ENCODE measurements at regions not wholly inside any gene's neighbourhood (a gene's known extent, or its start where the extent isn't known, plus 50 kb on each side); places are given as distances from the start of the nearest gene placed in this dataset.

GRCh38 chr10:2592360-2593160 is 474.8 kb upstream of the PFKP start:
- no peak for DNase-seq (ENCODE audit: low spot score)
- no peaks in the 10 kb centered on the region for H3K36me3 ChIP-seq (ENCODE audit: control insufficient read depth in 4 of 4, insufficient read depth in 3 of 4, low read depth in 1 of 4, low read length in 3 of 4)
- no peak overlapping the region for H3K9ac ChIP-seq (ENCODE audit: low read depth in 1 of 2, low read length in 2 of 2)
- H3K4me3 ChIP-seq (ENCODE audit: low read depth in 1 of 3, low read length in 3 of 3): no peak overlapping the region
- no peaks in the 10 kb centered on the region for H3K27me3 ChIP-seq (ENCODE audit: control insufficient read depth in 4 of 4, insufficient read depth in 4 of 4, low read length in 3 of 4)
- no peak overlapping the region for H3K27ac ChIP-seq (ENCODE audit: low read depth in 1 of 2, low read length in 2 of 2)
- H3K4me1 ChIP-seq (ENCODE audit: control insufficient read depth in 4 of 4, insufficient read depth in 4 of 4, low read length in 3 of 4): no peaks in the 10 kb centered on the region
- no peak for TF ChIP-seq RXRA (IDR thresholded peaks at IDR 0.05)
- TF ChIP-seq JUND (IDR thresholded peaks at IDR 0.05): no peak
- TF ChIP-seq YY1 (IDR thresholded peaks at IDR 0.05): no peak
- no peak for TF ChIP-seq MAX (IDR thresholded peaks at IDR 0.05)
- TF ChIP-seq ZBTB33 (IDR thresholded peaks at IDR 0.05): no peak
- no peak for TF ChIP-seq ATF3 (IDR thresholded peaks at IDR 0.05)
- TF ChIP-seq SP1 (IDR thresholded peaks at IDR 0.05): no peak
- TF ChIP-seq HNF4G (IDR thresholded peaks at IDR 0.05): no peak
- TF ChIP-seq HNF4A (conservative IDR thresholded peaks at IDR 0.05): no peak
- no peak for TF ChIP-seq FOXA2 (IDR thresholded peaks at IDR 0.05)
- TF ChIP-seq EGR1 (IDR thresholded peaks at IDR 0.05; ENCODE audit: low read depth in 2 of 2): no peak
- no peaks in the 10 kb centered on the region for H3K9me3 ChIP-seq (ENCODE audit: control insufficient read depth in 4 of 4, low read length in 3 of 4)
- WGBS: 52% methylated on average over 4 of the region's 4 CpGs

- Histone ChIP-seq H3K9ac (ENCODE audit: low read depth in 1 of 2, low read length in 2 of 2) (no peak overlapping the region), H3K36me3 (ENCODE audit: control insufficient read depth in 4 of 4, insufficient read depth in 3 of 4, low read depth in 1 of 4, low read length in 3 of 4) (no peaks in the 10 kb centered on the region), H3K27ac (ENCODE audit: low read depth in 1 of 2, low read length in 2 of 2) (no peak overlapping the region), H3K27me3 (ENCODE audit: control insufficient read depth in 4 of 4, insufficient read depth in 4 of 4, low read length in 3 of 4) (no peaks in the 10 kb centered on the region), H3K9me3 (ENCODE audit: control insufficient read depth in 4 of 4, low read length in 3 of 4) (no peaks in the 10 kb centered on the region), H3K4me3 (ENCODE audit: low read depth in 1 of 3, low read length in 3 of 3) (no peak overlapping the region), H3K4me1 (ENCODE audit: control insufficient read depth in 4 of 4, insufficient read depth in 4 of 4, low read length in 3 of 4) (no peaks in the 10 kb centered on the region)
- DNase-seq (ENCODE audit: low spot score): no peak
- 72% methylated on average over 5 of the region's 5 CpGs for WGBS
- no peak for TF ChIP-seq FOXA1 (IDR thresholded peaks at IDR 0.05)
- no peak for TF ChIP-seq EGR1 (IDR thresholded peaks at IDR 0.05; ENCODE audit: low read depth in 2 of 2)
- TF ChIP-seq GABPA (IDR thresholded peaks at IDR 0.05 in 1 of 2, conservative IDR thresholded peaks at IDR 0.05 in 1 of 2): no peak
- TF ChIP-seq RXRA (IDR thresholded peaks at IDR 0.05): no peak
- TF ChIP-seq YY1 (IDR thresholded peaks at IDR 0.05): no peak
- TF ChIP-seq MAX (IDR thresholded peaks at IDR 0.05): no peak
These were observed 478.2 kb upstream of the PFKP start for GRCh38 chr10:2589196-2589595.

GRCh38 chr10:2584385-2584784 is 483.0 kb upstream of the PFKP start:
- Histone ChIP-seq H3K9me3 (ENCODE audit: control insufficient read depth in 4 of 4, low read length in 3 of 4) (no peaks in the 10 kb centered on the region), H3K27me3 (ENCODE audit: control insufficient read depth in 4 of 4, insufficient read depth in 4 of 4, low read length in 3 of 4) (no peaks in the 10 kb centered on the region), H3K9ac (ENCODE audit: low read depth in 1 of 2, low read length in 2 of 2) (no peak overlapping the region), H3K27ac (ENCODE audit: low read depth in 1 of 2, low read length in 2 of 2) (no peak overlapping the region), H3K4me3 (ENCODE audit: low read depth in 1 of 3, low read length in 3 of 3) (no peak overlapping the region), H3K36me3 (ENCODE audit: control insufficient read depth in 4 of 4, insufficient read depth in 3 of 4, low read depth in 1 of 4, low read length in 3 of 4) (no peaks in the 10 kb centered on the region), H3K4me1 (ENCODE audit: control insufficient read depth in 4 of 4, insufficient read depth in 4 of 4, low read length in 3 of 4) (no peaks in the 10 kb centered on the region)
- TF ChIP-seq NR2F2 (IDR thresholded peaks at IDR 0.05) (no peak), MAX (IDR thresholded peaks at IDR 0.05) (no peak), GABPA (IDR thresholded peaks at IDR 0.05 in 1 of 2, conservative IDR thresholded peaks at IDR 0.05 in 1 of 2) (no peak), ATF3 (IDR thresholded peaks at IDR 0.05) (no peak)
- 87% methylated on average over 2 of the region's 2 CpGs for WGBS
- DNase-seq (ENCODE audit: low spot score): no peak
